SW 1271 (cell line): ENCODE measurements at regions not wholly inside any gene's neighbourhood (a gene's known extent, or its start where the extent isn't known, plus 50 kb on each side); places are given as distances from the start of the nearest gene placed in this dataset.

Experiments
- DNase-seq, 2 experiments: peaks; one replicate each; lab custom pipeline; 2025; lab: John Stamatoyannopoulos, UW

GRCh38 chr9:117860849-117861248, 156.6 kb downstream of the TLR4 start:
- no peak for DNase-seq

GRCh38 chr9:117864385-117865057, 160.3 kb downstream of the TLR4 start:
- no peak for DNase-seq

- no peak for DNase-seq
Measured at GRCh38 chr9:117868594-117868993, 164.4 kb downstream of the TLR4 start.

- DNase-seq, result no peak
Measured at GRCh38 chr9:117869287-117869686, 165.1 kb downstream of the TLR4 start.

- no peak for DNase-seq
Measured at GRCh38 chr9:117869712-117870111, 165.5 kb downstream of the TLR4 start.

- no peak for DNase-seq
Measured at GRCh38 chr9:117873664-117874063, 169.5 kb downstream of the TLR4 start.

- DNase-seq, result no peak
Measured at GRCh38 chr9:117875886-117876285, 171.7 kb downstream of the TLR4 start.

GRCh38 chr9:117882171-117882570, 178.0 kb downstream of the TLR4 start:
- no peak for DNase-seq

GRCh38 chr9:117886616-117887015, 182.4 kb downstream of the TLR4 start:
- DNase-seq, result no peak

GRCh38 chr9:117887383-117887782, 183.2 kb downstream of the TLR4 start:
- DNase-seq, result no peak

- DNase-seq, result no peak
Measured at GRCh38 chr9:117887941-117888340, 183.7 kb downstream of the TLR4 start.

- no peak for DNase-seq
Measured at GRCh38 chr9:117903453-117903852, 199.2 kb downstream of the TLR4 start.

GRCh38 chr9:117906763-117907162, 202.6 kb downstream of the TLR4 start:
- no peak for DNase-seq

GRCh38 chr9:117907420-117907819, 203.2 kb downstream of the TLR4 start:
- DNase-seq, result no peak

GRCh38 chr9:117916291-117916690, 212.1 kb downstream of the TLR4 start:
- DNase-seq, result no peak

- no peak for DNase-seq
Measured at GRCh38 chr9:117917873-117918272, 213.7 kb downstream of the TLR4 start.

- no peak for DNase-seq
Measured at GRCh38 chr9:117919538-117919937, 215.3 kb downstream of the TLR4 start.

- DNase-seq, result no peak
Measured at GRCh38 chr9:117926031-117926658, 221.9 kb downstream of the TLR4 start.

GRCh38 chr9:117927354-117927753, 223.2 kb downstream of the TLR4 start:
- DNase-seq, result no peak

GRCh38 chr9:117929868-117930267, 225.7 kb downstream of the TLR4 start:
- DNase-seq, result no peak

GRCh38 chr9:117932585-117932984, 228.4 kb downstream of the TLR4 start:
- DNase-seq, result no peak

- no peak for DNase-seq
Measured at GRCh38 chr9:117936185-117937130, 232.3 kb downstream of the TLR4 start.

GRCh38 chr9:117938086-117938485, 233.9 kb downstream of the TLR4 start:
- no peak for DNase-seq
